IPS DF 6.9 (cell line): ENCODE measurements at regions not wholly inside any gene's neighbourhood (a gene's known extent, or its start where the extent isn't known, plus 50 kb on each side); places are given as distances from the start of the nearest gene placed in this dataset.

Source experiments
- DNase-seq: peaks from one replicate; pipeline ENCODE4 v3.0.0-alpha.2; 2013; ENCODE audit warnings: low read depth, low spot score
- H3K27ac ChIP-seq: one replicate; pipeline ENCODE4 v1.5.1; 2013; ENCODE audit warnings: low read length, control low read depth
- H3K27me3 ChIP-seq: 2 replicates; pipeline ENCODE4 v1.6.1; 2013; ENCODE audit warnings: mild to moderate bottlenecking, low read length; ENCODE audit not compliant: control insufficient read depth, insufficient read depth
- H3K36me3 ChIP-seq: 2 replicates; pipeline ENCODE4 v1.6.1; 2013; ENCODE audit warnings: low read length; ENCODE audit not compliant: control insufficient read depth, insufficient read depth
- H3K4me1 ChIP-seq: 2 replicates; pipeline ENCODE4 v1.6.1; 2013; ENCODE audit warnings: low read length; ENCODE audit not compliant: control insufficient read depth, insufficient read depth
- H3K4me3 ChIP-seq: 2 replicates; pipeline ENCODE4 v1.5.1; 2013; ENCODE audit warnings: mild to moderate bottlenecking, low read length
- H3K9me3 ChIP-seq: 2 replicates; pipeline ENCODE4 v1.6.1; 2013; ENCODE audit warnings: low read length, inconsistent platforms; ENCODE audit not compliant: control insufficient read depth, insufficient read depth
- WGBS: extraction: QIAGEN DNeasy Blood & Tissue Kit; methylation state at CpG from one replicate; pipeline ENCODE4 v1.1.7; 2013; ENCODE audit warnings: mixed read lengths, missing lambda C conversion rate; ENCODE audit not compliant: insufficient read length, insufficient coverage; 5-methylcytosine and 5-hydroxymethylcytosine counted together

GRCh38 chr13:100870898-100871297, 196.3 kb upstream of the TMTC4 start:
- no peaks in the 10 kb centered on the region; the same call in 1 of the 2 replicates for H3K36me3 ChIP-seq
- WGBS: no CpG with 5 or more reads among the region's 3 CpGs
- no peak overlapping the region for H3K27ac ChIP-seq
- H3K9me3 ChIP-seq: no peaks in the 10 kb centered on the region
- H3K4me1 ChIP-seq: no peaks in the 10 kb centered on the region
- H3K4me3 ChIP-seq: no peak overlapping the region
- no peak for DNase-seq
- H3K27me3 ChIP-seq: no peaks in the 10 kb centered on the region

GRCh38 chr13:100860866-100861265, 186.3 kb upstream of the TMTC4 start:
- no peaks in the 10 kb centered on the region for H3K4me1 ChIP-seq
- H3K27ac ChIP-seq: no peak overlapping the region
- no CpG with 5 or more reads among the region's 4 CpGs for WGBS
- H3K4me3 ChIP-seq: no peak overlapping the region
- DNase-seq: no peak
- no peaks in the 10 kb centered on the region for H3K36me3 ChIP-seq
- H3K9me3 ChIP-seq: no peaks in the 10 kb centered on the region
- H3K27me3 ChIP-seq: no peaks in the 10 kb centered on the region

- H3K27ac ChIP-seq: no peak overlapping the region
- H3K27me3 ChIP-seq: no peaks in the 10 kb centered on the region
- no peaks in the 10 kb centered on the region for H3K9me3 ChIP-seq
- DNase-seq: no peak
- no CpG with 5 or more reads among the region's 5 CpGs for WGBS
- no peaks in the 10 kb centered on the region for H3K36me3 ChIP-seq
- no peaks in the 10 kb centered on the region for H3K4me1 ChIP-seq
- no peak overlapping the region for H3K4me3 ChIP-seq
These were observed 185.3 kb upstream of the TMTC4 start for GRCh38 chr13:100859861-100860260.

- no peaks in the 10 kb centered on the region for H3K4me1 ChIP-seq
- no peak for DNase-seq
- no peak overlapping the region for H3K27ac ChIP-seq
- no peak overlapping the region for H3K4me3 ChIP-seq
- no peaks in the 10 kb centered on the region for H3K36me3 ChIP-seq
- no peaks in the 10 kb centered on the region for H3K9me3 ChIP-seq
- H3K27me3 ChIP-seq: no peaks in the 10 kb centered on the region
- no CpG with 5 or more reads among the region's 4 CpGs for WGBS
These were observed 180.6 kb upstream of the TMTC4 start for GRCh38 chr13:100855151-100855550.

- no peak for DNase-seq
- H3K27ac ChIP-seq: no peak overlapping the region
- H3K27me3 ChIP-seq: no peaks in the 10 kb centered on the region
- no peaks in the 10 kb centered on the region for H3K4me1 ChIP-seq
- H3K36me3 ChIP-seq: no peaks in the 10 kb centered on the region
- WGBS: no CpG with 5 or more reads among the region's 6 CpGs
- no peaks in the 10 kb centered on the region for H3K9me3 ChIP-seq
- H3K4me3 ChIP-seq: no peak overlapping the region
These were observed 179.4 kb upstream of the TMTC4 start for GRCh38 chr13:100854006-100854405.

GRCh38 chr13:100853434-100853833, 178.8 kb upstream of the TMTC4 start:
- Histone ChIP-seq H3K4me3 (no peak overlapping the region), H3K4me1 (no peaks in the 10 kb centered on the region), H3K27ac (no peak overlapping the region), H3K27me3 (no peaks in the 10 kb centered on the region), H3K36me3 (no peaks in the 10 kb centered on the region), H3K9me3 (no peaks in the 10 kb centered on the region)
- no peak for DNase-seq
- no CpG with 5 or more reads among the region's 5 CpGs for WGBS

- H3K4me3 ChIP-seq: no peak overlapping the region
- WGBS: no CpG with 5 or more reads among the region's 1 CpG
- H3K27me3 ChIP-seq: no peaks in the 10 kb centered on the region
- no peaks in the 10 kb centered on the region for H3K9me3 ChIP-seq
- H3K4me1 ChIP-seq: no peaks in the 10 kb centered on the region
- DNase-seq: no peak
- H3K36me3 ChIP-seq: no peaks in the 10 kb centered on the region
- H3K27ac ChIP-seq: no peak overlapping the region
These were observed 177.6 kb upstream of the TMTC4 start for GRCh38 chr13:100852146-100852545.

GRCh38 chr13:100848304-100848703, 173.7 kb upstream of the TMTC4 start:
- no peak overlapping the region for H3K27ac ChIP-seq
- H3K36me3 ChIP-seq: no peaks in the 10 kb centered on the region
- H3K9me3 ChIP-seq: no peaks in the 10 kb centered on the region
- no peak for DNase-seq
- no peaks in the 10 kb centered on the region for H3K4me1 ChIP-seq
- no peak overlapping the region for H3K4me3 ChIP-seq
- no CpG with 5 or more reads among the region's 6 CpGs for whole genome bisulfite sequencing
- no peaks in the 10 kb centered on the region for H3K27me3 ChIP-seq

- no CpG with 5 or more reads among the region's 3 CpGs for whole genome bisulfite sequencing
- Histone ChIP-seq H3K4me1 (no peaks in the 10 kb centered on the region), H3K27me3 (no peaks in the 10 kb centered on the region), H3K36me3 (no peaks in the 10 kb centered on the region), H3K27ac (no peak overlapping the region), H3K4me3 (no peak overlapping the region), H3K9me3 (no peaks in the 10 kb centered on the region)
- DNase-seq: no peak
These were observed 170.6 kb upstream of the TMTC4 start for GRCh38 chr13:100845128-100845757.

GRCh38 chr13:100842136-100842535, 167.5 kb upstream of the TMTC4 start:
- H3K27me3 ChIP-seq: no peaks in the 10 kb centered on the region
- no CpG with 5 or more reads among the region's 1 CpG for WGBS

GRCh38 chr13:100838387-100838786, 163.8 kb upstream of the TMTC4 start:
- DNase-seq: no peak
- Histone ChIP-seq H3K4me1 (no peaks in the 10 kb centered on the region), H3K36me3 (no peaks in the 10 kb centered on the region), H3K9me3 (no peaks in the 10 kb centered on the region), H3K4me3 (no peak overlapping the region), H3K27me3 (no peaks in the 10 kb centered on the region), H3K27ac (no peak overlapping the region)
- WGBS: no CpG with 5 or more reads among the region's 2 CpGs

More at GRCh38 chr13:100842136-100842535, 167.5 kb upstream of the TMTC4 start:
- no peaks in the 10 kb centered on the region for H3K36me3 ChIP-seq
- no peak for DNase-seq
- H3K4me3 ChIP-seq: no peak overlapping the region
- H3K9me3 ChIP-seq: no peaks in the 10 kb centered on the region
- H3K27ac ChIP-seq: no peak overlapping the region
- no peaks in the 10 kb centered on the region for H3K4me1 ChIP-seq
